ENCODE measurements at regions not wholly inside any gene's neighbourhood (a gene's known extent, or its start where the extent isn't known, plus 50 kb on each side); places are given as distances from the start of the nearest gene placed in this dataset.

DNA sequence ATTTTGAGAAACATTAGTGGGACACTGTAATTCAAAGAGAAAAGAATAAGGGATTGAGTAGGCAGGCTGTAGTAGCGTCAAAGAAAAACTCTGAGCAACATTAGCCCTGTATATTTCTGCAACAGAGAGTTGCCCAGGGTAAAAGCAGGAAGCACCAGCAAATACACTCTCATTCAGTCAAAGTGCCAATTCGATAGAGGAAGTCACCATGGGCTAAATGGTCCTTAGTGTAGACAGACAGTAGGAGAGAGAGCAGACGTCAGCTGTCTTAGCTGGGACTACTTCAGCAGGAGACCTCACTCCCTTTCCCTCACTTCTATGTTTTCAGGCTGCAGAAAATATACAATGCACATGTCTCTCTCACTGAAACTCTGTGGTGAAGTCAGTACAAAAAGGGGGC, 2073.8 kb upstream of the TENM3 start:
- TF ChIP-seq, protein P1, sequence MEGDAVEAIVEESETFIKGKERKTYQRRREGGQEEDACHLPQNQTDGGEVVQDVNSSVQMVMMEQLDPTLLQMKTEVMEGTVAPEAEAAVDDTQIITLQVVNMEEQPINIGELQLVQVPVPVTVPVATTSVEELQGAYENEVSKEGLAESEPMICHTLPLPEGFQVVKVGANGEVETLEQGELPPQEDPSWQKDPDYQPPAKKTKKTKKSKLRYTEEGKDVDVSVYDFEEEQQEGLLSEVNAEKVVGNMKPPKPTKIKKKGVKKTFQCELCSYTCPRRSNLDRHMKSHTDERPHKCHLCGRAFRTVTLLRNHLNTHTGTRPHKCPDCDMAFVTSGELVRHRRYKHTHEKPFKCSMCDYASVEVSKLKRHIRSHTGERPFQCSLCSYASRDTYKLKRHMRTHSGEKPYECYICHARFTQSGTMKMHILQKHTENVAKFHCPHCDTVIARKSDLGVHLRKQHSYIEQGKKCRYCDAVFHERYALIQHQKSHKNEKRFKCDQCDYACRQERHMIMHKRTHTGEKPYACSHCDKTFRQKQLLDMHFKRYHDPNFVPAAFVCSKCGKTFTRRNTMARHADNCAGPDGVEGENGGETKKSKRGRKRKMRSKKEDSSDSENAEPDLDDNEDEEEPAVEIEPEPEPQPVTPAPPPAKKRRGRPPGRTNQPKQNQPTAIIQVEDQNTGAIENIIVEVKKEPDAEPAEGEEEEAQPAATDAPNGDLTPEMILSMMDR (conservative IDR thresholded peaks at IDR 0.05), result no peak
- no peak for TF ChIP-seq ZFX (IDR thresholded peaks at IDR 0.05)

All from C4-2B (cell line).